PC-9 (cell line): ENCODE measurements at regions not wholly inside any gene's neighbourhood (a gene's known extent, or its start where the extent isn't known, plus 50 kb on each side); places are given as distances from the start of the nearest gene placed in this dataset.

ENCODE experiments used
- BruUV-seq: library from RNA; stranded (reverse); fragments of 400-500 nt; replicated peaks from 2 replicates; lab custom pipeline; 2021; lab: Mats Ljungman, UMichigan
- CTCF ChIA-PET: fragments of 300-600 bp; sonication (Branson Sonifier 250); formaldehyde crosslinking; loops from one replicate; lab custom pipeline; 2022; ENCODE audit warnings: antibody characterized with exemption; lab: Charles Lee
- POLR2A ChIA-PET: fragments of 300-600 bp; sonication (Branson Sonifier 250); formaldehyde crosslinking; loops from one replicate; lab custom pipeline; 2022; ENCODE audit warnings: antibody characterized with exemption; ENCODE audit not compliant: unreplicated experiment; lab: Charles Lee
- DNase-seq, 2 experiments: peaks; one replicate each; pipeline versions ENCODE4 v3.0.0 to v3.0.0-alpha.2; 2015 to 2022; ENCODE audit warnings: mixed read lengths in 1 of 2
- H2AFZ ChIP-seq: fragments of 200-600 bp; sonication (generic); 2 replicates; pipeline ENCODE4 v1.8.1; 2017; ENCODE audit warnings: antibody characterized with exemption
- H3F3A ChIP-seq: fragments of 200-600 bp; sonication (generic); 2 replicates; pipeline ENCODE4 v1.8.1; 2017; ENCODE audit warnings: antibody characterized with exemption, mild to moderate bottlenecking, low read depth; ENCODE audit not compliant: insufficient read depth
- H3K27ac ChIP-seq: fragments of 200-600 bp; sonication (generic); 2 replicates; pipeline ENCODE4 v1.6.1; 2016; ENCODE audit warnings: mixed run types
- H3K27me3 ChIP-seq: fragments of 200-600 bp; sonication (generic); 2 replicates; pipeline ENCODE4 v1.6.1; 2016; ENCODE audit warnings: low read depth, mixed run types; ENCODE audit not compliant: insufficient read depth
- H3K36me3 ChIP-seq: fragments of 200-600 bp; sonication (generic); 2 replicates; pipeline ENCODE4 v1.6.1; 2016; ENCODE audit warnings: low read depth, mixed run types
- H3K4me1 ChIP-seq: fragments of 200-600 bp; sonication (generic); replicated peaks from 2 replicates; pipeline ENCODE4 v1.6.1; 2016; ENCODE audit warnings: mixed run types; ENCODE audit not compliant: insufficient read depth
- H3K4me2 ChIP-seq: fragments of 200-600 bp; sonication (generic); 2 replicates; pipeline ENCODE4 v1.6.1; 2017; ENCODE audit warnings: mixed run types
- H3K4me3 ChIP-seq: fragments of 200-600 bp; sonication (generic); 2 replicates; pipeline ENCODE4 v1.6.1; 2016; ENCODE audit warnings: mixed run types
- H3K79me2 ChIP-seq: fragments of 200-600 bp; sonication (generic); 2 replicates; pipeline ENCODE4 v1.6.1; 2017; ENCODE audit warnings: low read depth, mixed run types
- H3K9me2 ChIP-seq: fragments of 200-600 bp; sonication (generic); 2 replicates; pipeline ENCODE4 v1.8.1; 2017; ENCODE audit warnings: mild to moderate bottlenecking; ENCODE audit not compliant: insufficient read depth
- H3K9me3 ChIP-seq: fragments of 200-600 bp; sonication (generic); 2 replicates; pipeline ENCODE4 v1.8.1; 2016; ENCODE audit warnings: low read depth; ENCODE audit not compliant: insufficient read depth
- H4K20me1 ChIP-seq: fragments of 200-600 bp; sonication (generic); 2 replicates; pipeline ENCODE4 v1.8.1; 2017; ENCODE audit not compliant: insufficient read depth
- EZH2 ChIP-seq: fragments of 200-600 bp; sonication (generic); IDR thresholded peaks from 2 replicates; pipeline ENCODE4 v1.8.0; 2017; ENCODE audit warnings: antibody characterized with exemption, low read depth
- intact Hi-C: fragments of 100-400 bp; cut with micrococcal nuclease; formaldehyde crosslinking; loops from one replicate; pipeline ENCODE4 v1.10.0; 2022; ENCODE audit not compliant: unreplicated experiment
- TF ChIP-seq, protein P1 (sequence below): fragments of 200-600 bp; sonication (generic); conservative IDR thresholded peaks from 2 replicates; pipeline ENCODE4 v1.6.1; 2017; ENCODE audit warnings: mixed run types, antibody characterized with exemption, mild to moderate bottlenecking, moderate library complexity

DNA sequence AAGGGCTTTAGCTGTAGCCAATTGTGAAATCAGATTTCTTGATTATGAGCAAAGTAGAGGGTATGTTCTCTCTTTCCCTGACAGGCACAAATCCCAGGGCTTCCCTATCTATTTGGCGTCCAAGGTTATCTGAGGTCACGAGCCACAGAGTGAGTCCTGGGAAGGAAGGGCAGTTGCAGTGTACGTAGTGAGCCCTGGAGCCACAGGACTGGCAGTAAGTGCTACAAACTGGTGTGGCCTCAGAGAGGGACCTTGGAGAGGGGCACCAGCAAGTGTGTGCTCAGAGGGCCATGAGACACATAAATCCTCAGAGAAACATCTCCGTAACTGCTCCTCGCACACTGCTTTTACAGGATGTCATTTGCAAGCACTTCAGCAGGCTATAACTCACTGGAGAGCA lies 115.5 kb upstream of the SH3BP4 start:
- Histone ChIP-seq H3K27me3 (no peaks in the 10 kb centered on the region), H3K4me3 (no peak overlapping the region), H4K20me1 (no peaks in the 10 kb centered on the region), H3K79me2 (no peaks in the 10 kb centered on the region), H3K9me2 (no peaks in the 10 kb centered on the region; the same call in 1 of the 2 replicates), H3K9me3 (no peaks in the 10 kb centered on the region), H3F3A (peaks cover 29% of the 10 kb centered on the region), H3K4me1 (peaks cover 36% of the 10 kb centered on the region), H2AFZ (no peak overlapping the region), H3K27ac (no peak overlapping the region), H3K36me3 (no peaks in the 10 kb centered on the region), H3K4me2 (no peak overlapping the region)
- ChIA-PET POLR2A (no interaction called here), CTCF (no interaction called here)
- no peak for DNase-seq
- no TSS peak for BruUV-seq
- TF ChIP-seq, protein P1, sequence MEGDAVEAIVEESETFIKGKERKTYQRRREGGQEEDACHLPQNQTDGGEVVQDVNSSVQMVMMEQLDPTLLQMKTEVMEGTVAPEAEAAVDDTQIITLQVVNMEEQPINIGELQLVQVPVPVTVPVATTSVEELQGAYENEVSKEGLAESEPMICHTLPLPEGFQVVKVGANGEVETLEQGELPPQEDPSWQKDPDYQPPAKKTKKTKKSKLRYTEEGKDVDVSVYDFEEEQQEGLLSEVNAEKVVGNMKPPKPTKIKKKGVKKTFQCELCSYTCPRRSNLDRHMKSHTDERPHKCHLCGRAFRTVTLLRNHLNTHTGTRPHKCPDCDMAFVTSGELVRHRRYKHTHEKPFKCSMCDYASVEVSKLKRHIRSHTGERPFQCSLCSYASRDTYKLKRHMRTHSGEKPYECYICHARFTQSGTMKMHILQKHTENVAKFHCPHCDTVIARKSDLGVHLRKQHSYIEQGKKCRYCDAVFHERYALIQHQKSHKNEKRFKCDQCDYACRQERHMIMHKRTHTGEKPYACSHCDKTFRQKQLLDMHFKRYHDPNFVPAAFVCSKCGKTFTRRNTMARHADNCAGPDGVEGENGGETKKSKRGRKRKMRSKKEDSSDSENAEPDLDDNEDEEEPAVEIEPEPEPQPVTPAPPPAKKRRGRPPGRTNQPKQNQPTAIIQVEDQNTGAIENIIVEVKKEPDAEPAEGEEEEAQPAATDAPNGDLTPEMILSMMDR = no peak
- TF ChIP-seq EZH2 = no peak
- intact Hi-C loops = no loop called here

DNA sequence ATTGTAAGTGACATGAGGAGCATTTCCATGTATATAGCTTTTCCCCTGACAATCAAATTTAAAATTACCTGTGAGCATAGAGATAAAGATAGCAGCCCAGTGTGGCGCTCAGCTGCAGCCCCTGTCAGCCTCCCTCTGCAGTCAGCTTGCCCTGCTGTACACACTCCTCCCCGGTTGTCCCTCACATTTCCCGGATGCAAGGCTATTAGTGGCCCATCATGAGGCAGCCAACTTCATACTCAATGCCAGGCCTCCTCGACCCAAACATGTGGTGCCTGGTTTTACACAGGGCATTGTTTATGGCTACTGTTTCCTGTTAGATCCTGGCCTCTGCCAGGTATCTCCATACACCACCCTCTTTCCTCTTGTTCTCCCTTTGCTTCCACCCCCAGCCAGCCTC lies 116.1 kb upstream of the SH3BP4 start:
- intact Hi-C loops = no loop called here
- no peaks in the 10 kb centered on the region for H3K79me2 ChIP-seq
- CTCF ChIA-PET = interaction anchor here (0.5 kb wide), 1 partner anchor 816 kb away, joined by 10 read pairs; no protein-coding TSS in a partner anchor

DNA sequence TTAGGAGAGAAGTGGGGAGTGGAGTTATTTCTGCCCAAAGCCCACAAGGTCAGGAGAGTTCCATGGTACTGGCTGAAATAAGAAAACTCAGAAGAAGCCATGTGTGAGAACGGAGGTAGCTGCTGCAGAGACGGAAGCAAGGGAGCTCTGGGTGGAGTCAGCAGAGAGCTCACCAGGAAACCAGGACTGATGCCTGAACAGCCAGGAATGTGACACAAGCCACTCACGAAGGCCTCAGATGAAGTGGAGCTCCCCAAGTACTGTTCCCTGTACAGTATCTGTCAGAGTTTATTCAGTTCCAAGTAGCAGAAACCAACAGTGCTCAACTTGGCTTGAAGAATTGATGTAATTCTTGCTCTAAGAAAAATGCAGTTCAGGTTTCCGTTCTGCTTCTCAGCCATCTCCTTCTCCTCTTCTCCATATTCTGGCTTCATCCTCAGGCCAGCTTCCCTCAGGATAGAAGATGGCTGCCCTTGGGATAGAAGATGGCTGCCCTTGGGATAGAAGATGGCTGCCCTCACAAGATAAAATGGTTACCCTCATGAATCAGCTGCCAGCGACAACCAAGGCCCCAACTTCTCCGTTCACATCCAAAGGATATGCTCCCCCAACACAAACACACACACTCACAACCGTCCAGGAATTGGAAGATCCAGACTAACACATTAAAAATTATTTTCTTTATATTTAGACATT lies 117.4 kb upstream of the SH3BP4 start:
- no peaks in the 10 kb centered on the region; the same call in 1 of the 2 replicates for H3K9me2 ChIP-seq
- no TSS peak for BruUV-seq
- H3F3A ChIP-seq = peaks cover 10% of the 10 kb centered on the region; the same call in 1 of the 2 replicates
- no peak overlapping the region for H3K4me3 ChIP-seq
- H3K27me3 ChIP-seq = no peaks in the 10 kb centered on the region
- no peak for DNase-seq
- no peaks in the 10 kb centered on the region for H3K36me3 ChIP-seq
- H3K4me1 ChIP-seq = peaks cover 20% of the 10 kb centered on the region
- no peaks in the 10 kb centered on the region for H4K20me1 ChIP-seq
- H3K27ac ChIP-seq = no peak overlapping the region
- no peak overlapping the region for H2AFZ ChIP-seq
- TF ChIP-seq, protein P1 = no peak
- TF ChIP-seq EZH2 = no peak
- ChIA-PET POLR2A (interaction anchor here (0.6 kb wide), 2 partner anchors 109 to 283 kb away, joined by 3 read pairs; no protein-coding TSS in a partner anchor), CTCF (interaction anchor here (0.5 to 0.6 kb wide), 2 partner anchors 41 to 1401 kb away, joined by 3 read pairs; no protein-coding TSS in a partner anchor)
- no peaks in the 10 kb centered on the region for H3K9me3 ChIP-seq
- H3K79me2 ChIP-seq = no peaks in the 10 kb centered on the region
- H3K4me2 ChIP-seq = no peak overlapping the region
- intact Hi-C loops = no loop called here

More for the DNA sequence above, 116.1 kb upstream of the SH3BP4 start:
- H3K4me3 ChIP-seq = no peak overlapping the region
- H3K27me3 ChIP-seq = no peaks in the 10 kb centered on the region
- peaks cover 31% of the 10 kb centered on the region for H3K4me1 ChIP-seq
- BruUV-seq = no TSS peak
- no peak overlapping the region for H3K27ac ChIP-seq
- no peaks in the 10 kb centered on the region for H4K20me1 ChIP-seq
- H3K9me2 ChIP-seq = no peaks in the 10 kb centered on the region; the same call in 1 of the 2 replicates
- no peaks in the 10 kb centered on the region for H3K9me3 ChIP-seq
- DNase-seq = no peak
- TF ChIP-seq EZH2 = no peak
- TF ChIP-seq, protein P1 = no peak
- H3F3A ChIP-seq = peaks cover 24% of the 10 kb centered on the region
- POLR2A ChIA-PET = interaction anchor here (0.6 kb wide), 1 partner anchor 337 kb away, joined by 3 read pairs; no protein-coding TSS in a partner anchor
- H3K36me3 ChIP-seq = no peaks in the 10 kb centered on the region
- no peak overlapping the region for H3K4me2 ChIP-seq
- H2AFZ ChIP-seq = no peak overlapping the region
